ENCODE measurements at regions not wholly inside any gene's neighbourhood (a gene's known extent, or its start where the extent isn't known, plus 50 kb on each side); places are given as distances from the start of the nearest gene placed in this dataset.

DNA sequence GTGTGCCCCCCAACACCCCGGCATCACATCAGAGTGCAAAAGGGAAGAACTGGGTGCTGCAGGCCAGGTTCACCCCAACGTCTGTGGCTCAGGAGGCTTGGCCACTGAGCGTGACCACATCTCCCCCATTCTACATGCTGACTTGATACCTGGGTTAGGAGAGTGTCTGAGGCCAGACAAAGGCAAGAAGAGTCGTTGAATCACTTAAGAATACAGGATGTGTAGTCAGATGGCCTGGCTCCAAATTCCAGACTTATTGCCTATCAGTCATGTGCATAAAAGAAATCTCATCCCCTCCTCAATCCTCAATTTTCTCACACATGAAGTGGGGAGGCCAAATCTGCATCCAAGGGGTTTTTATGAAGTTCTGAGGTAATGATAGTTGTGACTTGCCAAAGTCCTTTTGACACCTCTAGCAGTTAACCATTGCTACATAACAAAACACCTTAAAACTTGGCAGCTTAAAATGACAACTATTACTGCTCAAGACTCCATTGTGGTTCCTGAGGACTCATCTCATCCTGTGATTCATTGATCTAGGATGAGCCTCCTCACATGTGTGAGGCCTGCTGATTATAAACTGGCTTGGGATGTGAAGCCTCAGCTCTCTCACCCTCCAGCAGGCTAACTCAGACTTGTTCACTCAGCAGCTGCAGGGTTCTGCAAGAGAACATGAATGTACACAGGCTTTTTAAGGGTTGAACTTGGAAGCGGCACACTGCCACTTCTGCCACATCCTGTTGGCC, 138.8 kb upstream of the TLE3 start:
- WGBS (ENCODE audit: low lambda C conversion rate, missing lambda C conversion rate): 91% methylated on average over 5 of the region's 5 CpGs
- H3K27ac ChIP-seq: no peak overlapping the region

DNA sequence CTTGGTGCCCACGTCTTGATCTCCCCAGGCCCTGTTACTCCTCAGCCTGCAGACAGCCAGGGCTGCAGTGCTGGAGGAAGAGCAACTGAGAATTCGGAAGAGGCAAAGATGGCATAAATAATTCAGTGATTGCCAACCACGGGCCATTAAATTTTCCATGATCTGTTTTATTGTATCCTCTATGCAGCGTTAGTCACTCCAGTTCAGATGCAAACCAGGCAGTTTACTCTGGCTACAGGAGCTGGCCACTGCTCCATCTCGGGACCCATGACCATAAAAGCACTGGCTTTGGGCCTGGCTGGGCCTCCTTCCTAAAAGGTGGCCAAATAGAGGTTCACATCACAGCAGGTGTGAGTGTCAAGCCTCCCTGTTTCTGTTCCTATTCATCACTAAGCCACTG, 137.6 kb upstream of the TLE3 start:
- no peaks in the 10 kb centered on the region for H3K4me1 ChIP-seq (ENCODE audit: insufficient read depth)
- no peak overlapping the region for H3K4me2 ChIP-seq
- WGBS (ENCODE audit: low lambda C conversion rate, missing lambda C conversion rate): 72% methylated on average over 5 of the region's 5 CpGs
- H3K9me3 ChIP-seq (ENCODE audit: low read depth): no peaks in the 10 kb centered on the region
- no peak overlapping the region for H3K4me3 ChIP-seq
- H2AFZ ChIP-seq: no peak overlapping the region
- H3K27ac ChIP-seq: no peak overlapping the region
- H3K9me2 ChIP-seq (replicated peaks; ENCODE audit: insufficient read depth): no peaks in the 10 kb centered on the region
- H3K27me3 ChIP-seq: no peaks in the 10 kb centered on the region
- DNase-seq (ENCODE audit: low spot score): no peak
- H3K79me2 ChIP-seq: no peaks in the 10 kb centered on the region
- TF ChIP-seq EZH2 (IDR thresholded peaks at IDR 0.05; ENCODE audit: borderline replicate concordance) (no peak), EZH2phosphoT487 (IDR thresholded peaks at IDR 0.05; ENCODE audit: low read depth, severe bottlenecking, unreplicated experiment) (no peak)
- TF ChIP-seq, protein P1, sequence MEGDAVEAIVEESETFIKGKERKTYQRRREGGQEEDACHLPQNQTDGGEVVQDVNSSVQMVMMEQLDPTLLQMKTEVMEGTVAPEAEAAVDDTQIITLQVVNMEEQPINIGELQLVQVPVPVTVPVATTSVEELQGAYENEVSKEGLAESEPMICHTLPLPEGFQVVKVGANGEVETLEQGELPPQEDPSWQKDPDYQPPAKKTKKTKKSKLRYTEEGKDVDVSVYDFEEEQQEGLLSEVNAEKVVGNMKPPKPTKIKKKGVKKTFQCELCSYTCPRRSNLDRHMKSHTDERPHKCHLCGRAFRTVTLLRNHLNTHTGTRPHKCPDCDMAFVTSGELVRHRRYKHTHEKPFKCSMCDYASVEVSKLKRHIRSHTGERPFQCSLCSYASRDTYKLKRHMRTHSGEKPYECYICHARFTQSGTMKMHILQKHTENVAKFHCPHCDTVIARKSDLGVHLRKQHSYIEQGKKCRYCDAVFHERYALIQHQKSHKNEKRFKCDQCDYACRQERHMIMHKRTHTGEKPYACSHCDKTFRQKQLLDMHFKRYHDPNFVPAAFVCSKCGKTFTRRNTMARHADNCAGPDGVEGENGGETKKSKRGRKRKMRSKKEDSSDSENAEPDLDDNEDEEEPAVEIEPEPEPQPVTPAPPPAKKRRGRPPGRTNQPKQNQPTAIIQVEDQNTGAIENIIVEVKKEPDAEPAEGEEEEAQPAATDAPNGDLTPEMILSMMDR (IDR thresholded peaks at IDR 0.05; ENCODE audit: poor library complexity): no peak
- H3K36me3 ChIP-seq (replicated peaks; ENCODE audit: insufficient read depth, low read depth): no peaks in the 10 kb centered on the region
- no peaks in the 10 kb centered on the region for H4K20me1 ChIP-seq (ENCODE audit: insufficient read depth, poor library complexity, severe bottlenecking)

More for the DNA sequence above, 138.8 kb upstream of the TLE3 start:
- TF ChIP-seq, protein P1 (IDR thresholded peaks at IDR 0.05; ENCODE audit: poor library complexity): no peak
- TF ChIP-seq EZH2phosphoT487 (IDR thresholded peaks at IDR 0.05; ENCODE audit: low read depth, severe bottlenecking, unreplicated experiment): no peak
- no peak for TF ChIP-seq EZH2 (IDR thresholded peaks at IDR 0.05; ENCODE audit: borderline replicate concordance)
- Histone ChIP-seq H4K20me1 (ENCODE audit: insufficient read depth, poor library complexity, severe bottlenecking) (no peaks in the 10 kb centered on the region), H3K9me3 (ENCODE audit: low read depth) (no peaks in the 10 kb centered on the region), H3K4me2 (no peak overlapping the region), H3K4me3 (no peak overlapping the region), H3K9me2 (replicated peaks; ENCODE audit: insufficient read depth) (no peaks in the 10 kb centered on the region), H2AFZ (no peak overlapping the region), H3K4me1 (ENCODE audit: insufficient read depth) (no peaks in the 10 kb centered on the region), H3K27me3 (no peaks in the 10 kb centered on the region), H3K36me3 (replicated peaks; ENCODE audit: insufficient read depth, low read depth) (no peaks in the 10 kb centered on the region), H3K79me2 (no peaks in the 10 kb centered on the region)
- no peak for DNase-seq (ENCODE audit: low spot score)

DNA sequence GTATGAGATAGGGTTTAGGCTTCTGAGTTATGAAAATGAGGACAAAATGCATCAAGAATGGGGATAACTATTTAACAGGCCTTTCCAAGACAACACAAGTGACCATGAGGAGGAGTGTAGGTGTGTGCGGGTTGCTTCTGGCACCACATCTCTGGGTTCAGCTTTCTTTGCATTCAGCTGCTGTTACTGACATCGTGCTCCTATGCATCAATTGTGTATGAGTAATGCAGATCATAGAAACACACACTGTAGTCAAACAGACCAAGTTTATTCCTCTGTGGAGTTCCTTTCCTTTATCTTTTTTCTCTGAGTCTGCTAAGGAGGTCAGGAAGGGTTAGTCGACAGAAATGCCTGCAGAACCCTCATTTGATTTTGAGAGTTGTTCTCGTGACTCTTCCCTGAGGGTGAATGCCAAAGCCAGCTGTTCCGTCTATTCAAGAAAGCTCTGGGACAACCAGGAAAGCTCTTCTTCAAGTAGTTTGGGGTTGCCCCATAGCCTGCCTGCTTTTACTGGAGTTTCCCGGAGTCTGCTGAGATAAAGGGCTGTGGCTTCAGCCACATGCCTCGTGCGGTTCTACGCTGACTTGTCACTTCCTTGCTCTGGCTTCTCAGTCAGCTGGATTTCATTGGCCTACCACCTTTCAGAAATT, 136.7 kb upstream of the TLE3 start:
- Histone ChIP-seq H3K4me2 (no peak overlapping the region), H3K36me3 (replicated peaks; ENCODE audit: insufficient read depth, low read depth) (no peaks in the 10 kb centered on the region), H3K4me3 (no peak overlapping the region), H2AFZ (no peak overlapping the region), H3K27ac (no peak overlapping the region), H3K9me2 (replicated peaks; ENCODE audit: insufficient read depth) (no peaks in the 10 kb centered on the region), H3K27me3 (no peaks in the 10 kb centered on the region), H3K4me1 (ENCODE audit: insufficient read depth) (no peaks in the 10 kb centered on the region), H4K20me1 (ENCODE audit: insufficient read depth, poor library complexity, severe bottlenecking) (no peaks in the 10 kb centered on the region), H3K79me2 (no peaks in the 10 kb centered on the region), H3K9me3 (ENCODE audit: low read depth) (no peaks in the 10 kb centered on the region)
- TF ChIP-seq EZH2 (IDR thresholded peaks at IDR 0.05; ENCODE audit: borderline replicate concordance) (no peak), EZH2phosphoT487 (IDR thresholded peaks at IDR 0.05; ENCODE audit: low read depth, severe bottlenecking, unreplicated experiment) (no peak)
- TF ChIP-seq, protein P1 (IDR thresholded peaks at IDR 0.05; ENCODE audit: poor library complexity): no peak
- peak; percentile 33 for DNase-seq (ENCODE audit: low spot score)
- 50% methylated on average over 9 of the region's 9 CpGs for WGBS (ENCODE audit: low lambda C conversion rate, missing lambda C conversion rate)

All from hepatocyte (in vitro differentiated cells).